Lung (tissue), 11 donors: ENCODE measurements at regions not wholly inside any gene's neighbourhood (a gene's known extent, or its start where the extent isn't known, plus 50 kb on each side); places are given as distances from the start of the nearest gene placed in this dataset.

Experiments
- ATAC-seq: fragments of 200-7000 bp; cut with Tn5 transposase; one replicate; pipeline ENCODE4 v1.9.1; 2020; ENCODE audit warnings: moderate number of reproducible peaks; ENCODE audit not compliant: insufficient read depth, low FRiP score
- DNase-seq, 3 donors: peaks; one replicate each; pipeline ENCODE4 v3.0.0-alpha.2; 2013 to 2017
- H3K27ac ChIP-seq, 2 donors: one replicate each; pipeline ENCODE4 v1.5.1; 2013; ENCODE audit warnings: mild to moderate bottlenecking in 2 of 2, moderate library complexity in 2 of 2, control low read depth in 1 of 2, inconsistent platforms in 1 of 2, low read depth in 1 of 2, low read length in 1 of 2
- H3K27me3 ChIP-seq, 3 donors: one replicate each; pipeline ENCODE4 v1.5.1; 2013; ENCODE audit warnings: low read length in 2 of 3; ENCODE audit not compliant: control insufficient read depth in 3 of 3, insufficient read depth in 3 of 3
- H3K36me3 ChIP-seq, 4 donors: one replicate each; pipeline ENCODE4 v1.5.1; 2013; ENCODE audit warnings: low read length in 4 of 4, mild to moderate bottlenecking in 1 of 4, moderate library complexity in 1 of 4; ENCODE audit not compliant: control insufficient read depth in 4 of 4, insufficient read depth in 4 of 4
- H3K4me1 ChIP-seq, 5 donors: one replicate each; pipeline ENCODE4 v1.5.1; 2013; ENCODE audit warnings: low read length in 5 of 5, mild to moderate bottlenecking in 2 of 5, moderate library complexity in 1 of 5; ENCODE audit not compliant: control insufficient read depth in 5 of 5, insufficient read depth in 5 of 5
- H3K4me3 ChIP-seq: one replicate; pipeline ENCODE4 v1.5.1; 2013; ENCODE audit warnings: mild to moderate bottlenecking, control low read depth, moderate library complexity
- H3K9ac ChIP-seq, 2 donors: one replicate each; pipeline ENCODE4 v1.5.1; 2013; ENCODE audit warnings: low read length in 2 of 2, control low read depth in 1 of 2; ENCODE audit not compliant: insufficient read depth in 1 of 2
- H3K9me3 ChIP-seq, 4 donors: one replicate each; pipeline ENCODE4 v1.5.1; 2013; ENCODE audit warnings: low read length in 3 of 4, mild to moderate bottlenecking in 1 of 4, moderate library complexity in 1 of 4; ENCODE audit not compliant: control insufficient read depth in 4 of 4, insufficient read depth in 3 of 4
- WGBS, 2 donors: extraction: QIAGEN DNeasy Blood & Tissue Kit; methylation state at CpG; one replicate each; pipeline ENCODE4 v1.1.7; 2013; 5-methylcytosine and 5-hydroxymethylcytosine counted together
- TF ChIP-seq, protein P1 (sequence below): IDR thresholded peaks from 2 replicates; pipeline ENCODE4 v1.5.1; 2012; ENCODE audit warnings: mild to moderate bottlenecking; ENCODE audit errors: control extremely low read depth, extremely low read depth
- donor health status: control.
- donor health status: control.
- donor health status: Bipolar disorder and iron deficiency.
- donor health status: healthy.
- donor health status: DM: yes; HTN: yes; CAD: no.

DNA sequence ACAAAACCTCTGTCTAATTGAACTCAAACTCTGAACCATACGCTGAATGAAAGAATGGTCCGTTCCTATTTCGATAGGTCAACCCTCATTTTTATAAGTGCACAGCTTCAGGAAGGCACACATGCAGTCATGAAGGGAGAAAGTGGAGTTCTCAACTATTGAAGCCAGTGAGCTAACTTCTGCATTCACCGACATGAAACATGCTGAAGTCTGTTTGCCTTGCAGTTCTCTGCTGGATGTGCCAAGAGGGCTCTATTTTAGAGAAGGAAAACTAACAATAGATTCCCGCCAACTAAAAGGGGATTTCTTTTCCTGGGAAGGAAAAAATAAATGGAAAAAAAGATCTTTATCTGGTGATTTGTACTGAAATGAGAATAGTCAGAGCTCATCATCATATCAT is 191.0 kb upstream of the PLEKHG7 start:
- no peak for ATAC-seq
- no peaks in the 10 kb centered on the region for H3K27me3 ChIP-seq

DNA sequence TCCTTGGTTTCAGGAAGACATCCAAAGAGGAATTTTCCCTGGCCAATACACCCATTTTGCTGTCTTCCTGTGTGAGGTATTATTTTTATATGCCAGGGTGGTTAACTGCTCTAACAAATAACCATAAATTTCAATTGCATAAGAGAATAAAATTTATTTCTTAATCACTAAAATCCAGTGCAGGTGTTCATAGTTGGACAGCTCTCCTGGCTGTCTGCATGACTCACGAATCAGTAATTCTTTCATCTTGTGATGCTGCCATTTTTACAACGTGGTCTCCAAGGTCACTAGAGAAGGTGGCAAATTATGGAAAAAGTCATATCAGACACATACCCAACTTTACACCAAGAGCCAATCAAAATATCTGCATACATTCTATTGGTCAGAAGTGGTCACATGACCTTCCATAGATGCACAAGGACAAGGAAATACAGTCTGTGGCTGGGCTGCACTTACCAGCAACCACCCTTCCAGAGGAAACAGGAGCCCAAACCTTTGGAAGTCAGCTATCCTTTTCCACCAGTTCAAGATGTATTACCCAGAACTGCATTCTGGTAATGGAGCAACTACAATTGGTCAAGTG is 193.5 kb upstream of the PLEKHG7 start:
- Histone ChIP-seq H3K4me1 (peaks cover 6 to 30% (median 10%) of the 10 kb centered on the region in 5 donors), H3K9me3 (no peaks in the 10 kb centered on the region), H3K9ac (no peak overlapping the region), H3K27me3 (no peaks in the 10 kb centered on the region), H3K4me3 (no peak overlapping the region), H3K27ac (no peak overlapping the region), H3K36me3 (no peaks in the 10 kb centered on the region)
- WGBS, 2 donors = 81 to 88% methylated on average over 2 of the region's 2 CpGs
- ATAC-seq = no peak
- TF ChIP-seq, protein P1, sequence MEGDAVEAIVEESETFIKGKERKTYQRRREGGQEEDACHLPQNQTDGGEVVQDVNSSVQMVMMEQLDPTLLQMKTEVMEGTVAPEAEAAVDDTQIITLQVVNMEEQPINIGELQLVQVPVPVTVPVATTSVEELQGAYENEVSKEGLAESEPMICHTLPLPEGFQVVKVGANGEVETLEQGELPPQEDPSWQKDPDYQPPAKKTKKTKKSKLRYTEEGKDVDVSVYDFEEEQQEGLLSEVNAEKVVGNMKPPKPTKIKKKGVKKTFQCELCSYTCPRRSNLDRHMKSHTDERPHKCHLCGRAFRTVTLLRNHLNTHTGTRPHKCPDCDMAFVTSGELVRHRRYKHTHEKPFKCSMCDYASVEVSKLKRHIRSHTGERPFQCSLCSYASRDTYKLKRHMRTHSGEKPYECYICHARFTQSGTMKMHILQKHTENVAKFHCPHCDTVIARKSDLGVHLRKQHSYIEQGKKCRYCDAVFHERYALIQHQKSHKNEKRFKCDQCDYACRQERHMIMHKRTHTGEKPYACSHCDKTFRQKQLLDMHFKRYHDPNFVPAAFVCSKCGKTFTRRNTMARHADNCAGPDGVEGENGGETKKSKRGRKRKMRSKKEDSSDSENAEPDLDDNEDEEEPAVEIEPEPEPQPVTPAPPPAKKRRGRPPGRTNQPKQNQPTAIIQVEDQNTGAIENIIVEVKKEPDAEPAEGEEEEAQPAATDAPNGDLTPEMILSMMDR = no peak
- DNase-seq = no peak

More for the DNA sequence above, 191.0 kb upstream of the PLEKHG7 start:
- Histone ChIP-seq H3K36me3 (no peaks in the 10 kb centered on the region), H3K4me1 (peaks cover 0 to 7% (median 0%) of the 10 kb centered on the region in 5 donors), H3K27ac (no peak overlapping the region), H3K9ac (no peak overlapping the region), H3K4me3 (no peak overlapping the region), H3K9me3 (no peaks in the 10 kb centered on the region)
- TF ChIP-seq, protein P1 = no peak
- DNase-seq = peak in 2 of 3 donors; percentile 26 to 49
- 65 to 78% methylated on average over 5 of the region's 5 CpGs for WGBS, 2 donors

DNA sequence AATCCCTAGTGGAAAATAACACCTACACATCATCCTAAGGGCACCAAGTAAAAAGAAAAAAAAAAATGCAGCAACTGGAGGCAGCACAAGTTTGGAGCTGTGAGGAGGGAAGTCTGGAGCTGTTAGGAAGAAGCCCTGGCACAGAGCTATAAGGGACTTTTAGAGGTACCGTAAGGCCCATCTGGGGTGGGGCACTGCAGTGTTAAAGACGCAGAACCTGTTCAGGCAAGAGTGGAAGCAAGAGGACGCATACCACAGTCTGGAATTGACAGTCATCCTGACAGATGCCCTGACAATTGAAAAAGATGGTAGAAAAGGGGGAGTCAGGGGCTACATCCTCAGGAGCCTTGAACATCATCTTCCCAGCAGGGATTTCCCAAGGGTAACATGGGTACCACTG is 195.9 kb upstream of the PLEKHG7 start:
- no peaks in the 10 kb centered on the region for H3K27me3 ChIP-seq
- H3K4me3 ChIP-seq = no peak overlapping the region
- DNase-seq = no peak
- peaks cover 8 to 45% (median 26%) of the 10 kb centered on the region in 5 donors for H3K4me1 ChIP-seq
- ATAC-seq = no peak
- H3K36me3 ChIP-seq = no peaks in the 10 kb centered on the region
- H3K9me3 ChIP-seq = no peaks in the 10 kb centered on the region
- no peak overlapping the region for H3K27ac ChIP-seq
- H3K9ac ChIP-seq = no peak overlapping the region
- WGBS, 2 donors = 88 to 96% methylated on average over 3 of the region's 3 CpGs
- TF ChIP-seq, protein P1 = no peak

DNA sequence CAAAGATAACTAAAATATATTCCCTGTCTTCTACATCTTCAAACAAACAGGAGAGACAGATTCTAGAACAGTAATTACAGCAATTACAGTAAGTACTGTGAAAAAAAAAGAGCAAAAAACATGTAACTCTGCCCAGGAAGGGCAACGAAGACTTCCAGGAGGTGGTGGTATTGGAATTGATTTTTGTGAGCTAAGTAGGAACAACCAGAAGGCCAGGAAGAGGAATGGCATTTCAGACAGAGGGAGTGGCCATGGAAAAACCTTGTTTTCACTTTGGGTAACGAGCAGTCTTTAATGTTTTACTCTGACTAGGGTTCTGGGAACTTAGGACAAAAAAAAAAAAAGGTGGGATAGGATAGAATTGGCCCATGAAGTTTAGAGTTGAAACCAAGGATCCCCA is 196.3 kb upstream of the PLEKHG7 start:
- 50 to 84% methylated on average over 2 of the region's 2 CpGs for WGBS, 2 donors
- Histone ChIP-seq H3K27ac (peak overlapping the region in 1 of 2 donors; percentile 38), H3K27me3 (no peaks in the 10 kb centered on the region), H3K36me3 (no peaks in the 10 kb centered on the region), H3K9ac (no peak overlapping the region), H3K4me3 (no peak overlapping the region), H3K4me1 (peaks cover 8 to 43% (median 26%) of the 10 kb centered on the region in 5 donors), H3K9me3 (no peaks in the 10 kb centered on the region)
- ATAC-seq (no peak), DNase-seq (peak in 1 of 3 donors; percentile 24)
- TF ChIP-seq, protein P1 = no peak
